ENCODE measurements at regions not wholly inside any gene's neighbourhood (a gene's known extent, or its start where the extent isn't known, plus 50 kb on each side); places are given as distances from the start of the nearest gene placed in this dataset.
"Not testable (repeated sequence)": the region's sequence is repeated elsewhere in the genome, so short reads cannot be mapped to it uniquely, and the experiment has no call there.

DNA sequence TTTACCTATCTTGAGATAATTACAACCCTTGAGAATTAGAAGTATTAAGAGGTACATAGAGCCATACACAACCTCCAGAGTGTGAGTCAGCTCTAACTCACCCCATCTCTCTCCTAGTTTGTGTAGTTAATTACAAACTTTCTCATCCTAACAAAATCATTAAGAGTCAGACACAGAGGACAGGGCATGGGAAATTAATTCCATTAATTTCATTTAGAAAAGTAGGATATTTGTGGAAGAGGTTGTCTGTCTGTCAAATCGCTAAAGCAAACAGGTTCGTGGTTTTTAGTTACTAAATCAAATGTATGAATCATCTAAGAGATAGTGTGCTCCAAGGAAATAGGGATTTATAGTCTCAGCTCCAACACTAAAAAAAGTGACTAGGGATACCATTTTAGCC, 1261.4 kb upstream of the TENM4 start:
- TF ChIP-seq, protein P1, sequence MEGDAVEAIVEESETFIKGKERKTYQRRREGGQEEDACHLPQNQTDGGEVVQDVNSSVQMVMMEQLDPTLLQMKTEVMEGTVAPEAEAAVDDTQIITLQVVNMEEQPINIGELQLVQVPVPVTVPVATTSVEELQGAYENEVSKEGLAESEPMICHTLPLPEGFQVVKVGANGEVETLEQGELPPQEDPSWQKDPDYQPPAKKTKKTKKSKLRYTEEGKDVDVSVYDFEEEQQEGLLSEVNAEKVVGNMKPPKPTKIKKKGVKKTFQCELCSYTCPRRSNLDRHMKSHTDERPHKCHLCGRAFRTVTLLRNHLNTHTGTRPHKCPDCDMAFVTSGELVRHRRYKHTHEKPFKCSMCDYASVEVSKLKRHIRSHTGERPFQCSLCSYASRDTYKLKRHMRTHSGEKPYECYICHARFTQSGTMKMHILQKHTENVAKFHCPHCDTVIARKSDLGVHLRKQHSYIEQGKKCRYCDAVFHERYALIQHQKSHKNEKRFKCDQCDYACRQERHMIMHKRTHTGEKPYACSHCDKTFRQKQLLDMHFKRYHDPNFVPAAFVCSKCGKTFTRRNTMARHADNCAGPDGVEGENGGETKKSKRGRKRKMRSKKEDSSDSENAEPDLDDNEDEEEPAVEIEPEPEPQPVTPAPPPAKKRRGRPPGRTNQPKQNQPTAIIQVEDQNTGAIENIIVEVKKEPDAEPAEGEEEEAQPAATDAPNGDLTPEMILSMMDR (IDR thresholded peaks at IDR 0.05; ENCODE audit: insufficient read depth, low read depth, low read length): no peak
- ChIA-PET POLR2A (no interaction called here), CTCF (no interaction called here)
- no peaks in the 10 kb centered on the region for H3K36me3 ChIP-seq (ENCODE audit: control insufficient read depth, insufficient read depth, low read length)
- H3K27me3 ChIP-seq (ENCODE audit: control insufficient read depth, insufficient read depth, low read length): no peaks in the 10 kb centered on the region
- no peak overlapping the region for H3K4me3 ChIP-seq (ENCODE audit: low read depth, low read length)
- no peak for DNase-seq (ENCODE audit: low read depth)

DNA sequence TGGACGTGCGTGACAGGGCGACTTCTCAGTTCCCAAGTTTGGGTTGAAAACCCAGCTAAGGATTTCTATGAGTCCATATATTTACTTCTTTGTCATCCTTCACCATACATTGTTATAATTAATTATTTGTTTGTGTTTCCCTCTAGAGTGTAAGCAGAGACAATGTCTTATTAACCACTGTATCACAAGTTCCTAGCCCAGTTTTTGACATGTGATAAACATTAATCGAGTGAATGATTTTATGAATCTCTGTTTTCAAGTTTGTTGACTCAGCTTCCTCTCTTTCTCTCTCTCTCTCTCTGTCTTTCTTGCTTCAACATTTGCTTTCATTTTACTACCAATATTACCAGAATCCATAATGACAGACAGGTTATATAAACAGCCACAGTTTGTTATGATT, 1259.6 kb upstream of the TENM4 start:
- TF ChIP-seq, protein P1 (IDR thresholded peaks at IDR 0.05; ENCODE audit: insufficient read depth, low read depth, low read length): no peak
- ChIA-PET POLR2A (no interaction called here), CTCF (no interaction called here)
- H3K36me3 ChIP-seq (ENCODE audit: control insufficient read depth, insufficient read depth, low read length): no peaks in the 10 kb centered on the region
- no peak overlapping the region for H3K4me3 ChIP-seq (ENCODE audit: low read depth, low read length)
- H3K27me3 ChIP-seq (ENCODE audit: control insufficient read depth, insufficient read depth, low read length): no peaks in the 10 kb centered on the region
- no peak for DNase-seq (ENCODE audit: low read depth)

DNA sequence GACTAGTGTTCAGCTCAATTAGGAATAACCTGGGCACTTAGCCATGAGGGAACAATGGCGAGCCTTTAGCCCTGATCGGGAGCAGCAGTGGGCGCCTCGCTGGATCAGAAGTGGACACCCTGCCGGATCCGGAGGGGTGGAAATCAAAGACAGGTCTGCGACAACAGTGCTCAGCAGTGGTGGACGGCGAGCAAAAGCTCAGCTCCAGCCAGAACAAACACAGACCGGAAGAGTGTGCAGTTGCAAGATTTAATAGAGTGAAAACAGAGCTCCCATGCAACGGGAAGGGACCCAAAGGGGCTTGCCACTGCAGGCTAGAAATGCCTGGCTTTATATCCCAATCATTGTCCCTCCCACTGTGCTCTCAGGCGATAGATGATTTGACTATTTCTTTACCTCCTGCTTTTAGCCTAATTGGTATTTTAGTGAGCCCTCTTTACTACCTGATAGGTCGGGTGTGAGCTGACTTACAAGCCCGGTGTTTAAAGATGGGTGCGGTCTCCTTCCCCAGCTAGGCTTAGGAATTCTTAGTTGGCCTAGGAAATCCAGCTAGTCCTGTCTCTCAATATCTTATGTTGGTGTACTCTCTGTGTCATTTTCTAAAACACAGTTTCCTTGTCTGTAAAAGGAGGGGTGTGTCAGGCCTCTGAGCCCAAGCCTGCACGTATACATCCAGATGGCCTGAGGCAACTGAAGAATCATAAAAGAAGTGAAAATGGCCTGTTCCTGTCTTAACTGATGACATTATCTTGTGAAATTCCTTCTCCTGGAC, 1258.8 kb upstream of the TENM4 start:
- H3K36me3 ChIP-seq (ENCODE audit: control insufficient read depth, insufficient read depth, low read length); CTCF ChIA-PET; POLR2A ChIA-PET; H3K27me3 ChIP-seq (ENCODE audit: control insufficient read depth, insufficient read depth, low read length); H3K4me3 ChIP-seq (ENCODE audit: low read depth, low read length); DNase-seq (ENCODE audit: low read depth): not testable (repeated sequence)

DNA sequence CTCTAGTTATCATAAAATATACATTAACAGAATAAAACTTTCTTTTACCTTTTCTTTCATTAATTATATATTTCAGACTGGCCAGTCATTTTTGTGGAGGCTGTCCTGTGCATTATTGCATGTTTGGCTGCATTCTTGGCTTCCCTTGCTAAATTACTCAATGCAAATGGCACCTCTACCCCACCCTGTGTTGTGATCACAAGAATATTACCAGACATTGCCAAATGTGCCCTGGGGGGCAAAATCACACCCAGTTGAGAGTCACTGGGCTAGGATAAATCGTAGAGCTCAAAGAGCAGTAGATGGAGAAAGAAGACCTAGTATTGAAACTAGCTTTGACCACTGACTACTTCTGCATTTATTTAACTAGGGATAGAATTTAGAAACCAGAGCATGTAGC, 1257.8 kb upstream of the TENM4 start:
- CTCF ChIA-PET: no interaction called here
- POLR2A ChIA-PET: no interaction called here
- TF ChIP-seq, protein P1 (IDR thresholded peaks at IDR 0.05; ENCODE audit: insufficient read depth, low read depth, low read length): no peak

DNA sequence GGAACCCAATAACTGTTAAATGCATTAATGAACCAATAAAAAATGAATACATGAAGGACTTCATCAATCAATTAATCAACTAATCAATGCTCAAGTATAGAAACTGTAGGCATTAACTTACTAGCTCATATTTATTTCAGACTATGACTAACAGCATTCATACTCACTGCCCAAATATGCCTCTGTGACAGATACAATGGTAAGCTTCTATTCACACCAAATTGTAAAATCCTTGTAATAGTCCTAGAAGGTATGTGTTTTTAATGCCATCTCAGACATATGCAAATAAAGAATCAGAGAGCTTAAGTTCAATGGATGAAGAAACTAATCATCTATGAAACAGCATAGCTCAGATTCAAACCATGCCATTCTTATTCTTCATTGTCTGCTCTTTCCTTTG, 1253.6 kb upstream of the TENM4 start:
- Histone ChIP-seq H3K4me3 (ENCODE audit: low read depth, low read length) (no peak overlapping the region), H3K27me3 (ENCODE audit: control insufficient read depth, insufficient read depth, low read length) (no peaks in the 10 kb centered on the region), H3K36me3 (ENCODE audit: control insufficient read depth, insufficient read depth, low read length) (no peaks in the 10 kb centered on the region)
- DNase-seq (ENCODE audit: low read depth): no peak
- TF ChIP-seq, protein P1 (IDR thresholded peaks at IDR 0.05; ENCODE audit: insufficient read depth, low read depth, low read length): no peak
- ChIA-PET POLR2A (no interaction called here), CTCF (no interaction called here)

More for the DNA sequence above, 1257.8 kb upstream of the TENM4 start:
- Histone ChIP-seq H3K27me3 (ENCODE audit: control insufficient read depth, insufficient read depth, low read length) (no peaks in the 10 kb centered on the region), H3K4me3 (ENCODE audit: low read depth, low read length) (no peak overlapping the region), H3K36me3 (ENCODE audit: control insufficient read depth, insufficient read depth, low read length) (no peaks in the 10 kb centered on the region)
- DNase-seq (ENCODE audit: low read depth): no peak

DNA sequence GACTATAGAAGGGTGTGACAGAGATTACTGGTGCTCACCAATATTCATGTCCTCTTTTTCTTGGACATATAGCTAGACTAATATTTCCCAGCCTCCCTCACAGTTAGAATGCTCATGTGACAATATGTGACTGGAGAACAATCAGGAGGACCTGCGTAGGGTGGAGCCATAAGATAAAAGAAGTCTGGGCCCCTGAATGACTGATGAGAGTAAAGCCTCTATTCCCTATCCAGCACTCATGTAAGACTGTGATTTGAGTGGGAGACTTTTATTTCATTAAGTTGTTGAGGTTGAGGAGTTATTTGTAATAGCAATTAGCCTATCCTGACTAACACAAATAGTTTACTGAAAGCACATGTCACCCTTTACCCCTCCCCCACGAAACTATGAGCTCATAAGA, 1247.1 kb upstream of the TENM4 start:
- Histone ChIP-seq H3K4me3 (ENCODE audit: low read depth, low read length) (no peak overlapping the region), H3K36me3 (ENCODE audit: control insufficient read depth, insufficient read depth, low read length) (no peaks in the 10 kb centered on the region), H3K27me3 (ENCODE audit: control insufficient read depth, insufficient read depth, low read length) (no peaks in the 10 kb centered on the region)
- POLR2A ChIA-PET: no interaction called here
- TF ChIP-seq, protein P1 (IDR thresholded peaks at IDR 0.05; ENCODE audit: insufficient read depth, low read depth, low read length): no peak
- DNase-seq (ENCODE audit: low read depth): no peak
- CTCF ChIA-PET: no interaction called here
